GM19328 (cell line): ENCODE measurements at regions not wholly inside any gene's neighbourhood (a gene's known extent, or its start where the extent isn't known, plus 50 kb on each side); places are given as distances from the start of the nearest gene placed in this dataset.

Source experiments
- ATAC-seq: cut with Tn5 transposase; IDR thresholded peaks from one replicate; pipeline ENCODE4 v1.9.1; 2021; ENCODE audit warnings: mild to moderate bottlenecking, moderate library complexity; ENCODE audit not compliant: unreplicated experiment

GRCh38 chr6:118761645-118762044, 110.3 kb upstream of the CEP85L start:
- ATAC-seq, result no peak

GRCh38 chr6:118758946-118759345, 107.6 kb upstream of the CEP85L start:
- no peak for ATAC-seq

GRCh38 chr6:118755941-118756646, 104.7 kb upstream of the CEP85L start:
- ATAC-seq, result no peak

- no peak for ATAC-seq
Measured at GRCh38 chr6:118752803-118753202, 101.4 kb upstream of the CEP85L start.

- no peak for ATAC-seq
Measured at GRCh38 chr6:118751072-118751471, 99.7 kb upstream of the CEP85L start.

- ATAC-seq, result no peak
Measured at GRCh38 chr6:118750143-118750542, 98.8 kb upstream of the CEP85L start.

- no peak for ATAC-seq
Measured at GRCh38 chr6:118748311-118749062, 97.1 kb upstream of the CEP85L start.

- no peak for ATAC-seq
Measured at GRCh38 chr6:118746825-118747174, 95.4 kb upstream of the CEP85L start.

GRCh38 chr6:118746145-118746824, 94.9 kb upstream of the CEP85L start:
- ATAC-seq, result no peak

- ATAC-seq, result no peak
Measured at GRCh38 chr6:118745156-118745555, 93.8 kb upstream of the CEP85L start.

GRCh38 chr6:118744261-118744941, 93.0 kb upstream of the CEP85L start:
- ATAC-seq, result no peak

- ATAC-seq, result no peak
Measured at GRCh38 chr6:118743746-118744145, 92.4 kb upstream of the CEP85L start.

GRCh38 chr6:118740372-118740771, 89.0 kb upstream of the CEP85L start:
- ATAC-seq, result no peak

GRCh38 chr6:118739696-118740353, 88.4 kb upstream of the CEP85L start:
- ATAC-seq, result no peak

- ATAC-seq, result no peak
Measured at GRCh38 chr6:118736440-118736839, 85.0 kb upstream of the CEP85L start.

- no peak for ATAC-seq
Measured at GRCh38 chr6:118735320-118735719, 83.9 kb upstream of the CEP85L start.

- no peak for ATAC-seq
Measured at GRCh38 chr6:118725944-118726343, 74.6 kb upstream of the CEP85L start.

- ATAC-seq, result peak; percentile 80
Measured at GRCh38 chr6:118724211-118724610, 72.8 kb upstream of the CEP85L start.

- no peak for ATAC-seq
Measured at GRCh38 chr6:118722829-118723813, 71.7 kb upstream of the CEP85L start.

- no peak for ATAC-seq
Measured at GRCh38 chr6:118720125-118720473, 68.7 kb upstream of the CEP85L start.
